Activated CD4-positive, alpha-beta T cell treated with anti-CD3 and anti-CD28 coated beads, Interleukin-10, Interleukin-2, amounts not matched to agents 100 ng/mL and 50 ng/mL, durations not matched to agents 16 hours and 8 hours (primary cell): ENCODE measurements at regions not wholly inside any gene's neighbourhood (a gene's known extent, or its start where the extent isn't known, plus 50 kb on each side); places are given as distances from the start of the nearest gene placed in this dataset.

Experiments
- DNase-seq: peaks from one replicate; pipeline ENCODE4 v3.0.0-alpha.2; 2020

- no peak for DNase-seq
These were observed 345.3 kb downstream of the EN1 start for GRCh38 chr2:118502106-118502505.

GRCh38 chr2:118498943-118499342 is 348.5 kb downstream of the EN1 start:
- no peak for DNase-seq

- DNase-seq, result no peak
These were observed 350.4 kb downstream of the EN1 start for GRCh38 chr2:118496870-118497611.

GRCh38 chr2:118496467-118496866 is 351.0 kb downstream of the EN1 start:
- DNase-seq, result no peak

GRCh38 chr2:118495290-118495689 is 352.2 kb downstream of the EN1 start:
- DNase-seq, result no peak

- DNase-seq, result no peak
These were observed 354.2 kb downstream of the EN1 start for GRCh38 chr2:118493213-118493612.

GRCh38 chr2:118492335-118492734 is 355.1 kb downstream of the EN1 start:
- peak; percentile 1 for DNase-seq

GRCh38 chr2:118490330-118490729 is 357.1 kb downstream of the EN1 start:
- DNase-seq, result no peak

- DNase-seq, result no peak
These were observed 357.6 kb downstream of the EN1 start for GRCh38 chr2:118489712-118490299.

GRCh38 chr2:118481299-118481698 is 366.1 kb downstream of the EN1 start:
- DNase-seq, result no peak

GRCh38 chr2:118479020-118479419 is 368.4 kb downstream of the EN1 start:
- no peak for DNase-seq

GRCh38 chr2:118477111-118477862 is 370.2 kb downstream of the EN1 start:
- DNase-seq, result no peak

- no peak for DNase-seq
These were observed 371.7 kb downstream of the EN1 start for GRCh38 chr2:118475622-118476205.

- no peak for DNase-seq
These were observed 372.9 kb downstream of the EN1 start for GRCh38 chr2:118474541-118474920.

GRCh38 chr2:118473846-118474540 is 373.5 kb downstream of the EN1 start:
- no peak for DNase-seq

- DNase-seq, result no peak
These were observed 374.2 kb downstream of the EN1 start for GRCh38 chr2:118473241-118473640.

GRCh38 chr2:118470297-118470696 is 377.2 kb downstream of the EN1 start:
- no peak for DNase-seq

- no peak for DNase-seq
These were observed 378.3 kb downstream of the EN1 start for GRCh38 chr2:118469103-118469502.

- DNase-seq, result no peak
These were observed 376.4 kb downstream of the INSIG2 start for GRCh38 chr2:118464546-118465265.

GRCh38 chr2:118464046-118464445 is 375.8 kb downstream of the INSIG2 start:
- DNase-seq, result no peak

GRCh38 chr2:118460425-118460824 is 372.2 kb downstream of the INSIG2 start:
- DNase-seq, result no peak

- no peak for DNase-seq
These were observed 371.2 kb downstream of the INSIG2 start for GRCh38 chr2:118459426-118459825.
